SK-MEL-5 (cell line): ENCODE measurements at regions not wholly inside any gene's neighbourhood (a gene's known extent, or its start where the extent isn't known, plus 50 kb on each side); places are given as distances from the start of the nearest gene placed in this dataset.
"Not testable (repeated sequence)": the region's sequence is repeated elsewhere in the genome, so short reads cannot be mapped to it uniquely, and the experiment has no call there.

ENCODE experiments used
- DNase-seq: peaks from one replicate; pipeline ENCODE4 v3.0.0-alpha.2; 2016; ENCODE audit warnings: low read depth, low spot score
- in situ Hi-C: cut with HindIII; loops from 2 replicates; pipeline ENCODE4 v1.10.0; 2016; ENCODE audit warnings: low sequenced_read_pairs, high pct_unique_total_duplicates, low pct_unique_long_range_greater_than_20kb

DNA sequence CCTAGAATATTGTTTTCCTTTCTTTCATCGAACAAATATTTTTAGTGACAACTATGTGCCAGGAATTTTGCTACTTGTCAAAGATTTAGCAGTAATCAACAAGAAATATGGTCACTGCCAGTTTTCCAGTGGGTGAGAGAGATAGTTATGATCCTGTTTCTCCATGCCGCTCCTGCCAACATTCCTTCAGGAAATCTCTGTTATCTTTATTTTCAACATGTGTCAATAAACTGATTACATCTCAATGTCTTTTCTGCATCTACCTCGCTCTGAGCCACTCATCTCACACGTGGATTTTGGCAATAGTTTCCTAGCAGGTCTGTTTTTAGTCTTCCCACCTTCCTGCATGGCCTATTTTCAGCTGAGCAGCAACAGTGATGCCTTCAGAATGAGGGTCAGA, 650.0 kb upstream of the STXBP6 start:
- DNase-seq, result no peak
- in situ Hi-C loops, result no loop called here

DNA sequence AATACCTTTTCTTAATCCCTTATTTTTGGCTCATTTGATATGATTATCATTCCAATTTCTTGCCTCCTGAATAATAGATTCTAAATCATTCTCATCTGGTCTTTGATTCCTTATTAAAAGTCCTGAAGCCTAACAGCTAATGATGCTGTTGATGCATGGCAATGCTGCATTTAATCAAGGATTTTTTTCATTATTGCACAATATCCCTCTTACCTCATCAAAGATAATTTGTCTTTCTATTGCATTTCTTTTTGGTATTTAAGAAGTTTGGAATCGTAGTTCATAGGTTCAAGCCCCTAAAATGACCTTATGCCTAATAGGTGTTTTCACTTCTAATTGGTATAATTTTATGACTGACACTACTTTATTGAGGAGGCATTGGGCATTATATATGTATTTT, 648.2 kb upstream of the STXBP6 start:
- in situ Hi-C loops, result no loop called here
- DNase-seq, result no peak

- in situ Hi-C loops, result no loop called here
Measured at GRCh38 chr14:25696176-25696575, 646.2 kb upstream of the STXBP6 start.

DNA sequence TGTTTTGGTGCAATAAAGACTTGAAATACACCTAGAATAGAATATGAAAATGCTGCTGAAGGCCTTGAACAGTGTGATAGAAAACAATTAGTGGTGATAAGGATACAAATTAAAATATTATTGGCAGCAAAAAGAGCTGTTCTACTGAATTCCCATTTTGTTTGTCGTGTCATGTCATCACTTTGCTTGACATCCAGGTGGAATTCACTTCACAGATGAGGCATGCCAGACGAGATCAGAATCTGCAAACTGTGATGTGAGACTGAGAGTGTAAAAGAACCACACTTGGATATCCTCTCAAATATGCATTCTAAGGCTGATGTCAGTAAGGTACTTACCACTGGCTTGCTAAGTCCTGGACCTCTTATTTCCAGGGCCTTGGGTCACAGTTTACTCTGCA, 635.1 kb upstream of the STXBP6 start:
- no peak for DNase-seq
- in situ Hi-C loops, result no loop called here

More at GRCh38 chr14:25696176-25696575, 646.2 kb upstream of the STXBP6 start:
- no peak for DNase-seq

- in situ Hi-C loops, result no loop called here
- no peak for DNase-seq
Measured at GRCh38 chr14:25680934-25681333, 631.0 kb upstream of the STXBP6 start.

- DNase-seq, in situ Hi-C loops: not testable (repeated sequence)
Measured at GRCh38 chr14:25680511-25680910, 630.6 kb upstream of the STXBP6 start.

DNA sequence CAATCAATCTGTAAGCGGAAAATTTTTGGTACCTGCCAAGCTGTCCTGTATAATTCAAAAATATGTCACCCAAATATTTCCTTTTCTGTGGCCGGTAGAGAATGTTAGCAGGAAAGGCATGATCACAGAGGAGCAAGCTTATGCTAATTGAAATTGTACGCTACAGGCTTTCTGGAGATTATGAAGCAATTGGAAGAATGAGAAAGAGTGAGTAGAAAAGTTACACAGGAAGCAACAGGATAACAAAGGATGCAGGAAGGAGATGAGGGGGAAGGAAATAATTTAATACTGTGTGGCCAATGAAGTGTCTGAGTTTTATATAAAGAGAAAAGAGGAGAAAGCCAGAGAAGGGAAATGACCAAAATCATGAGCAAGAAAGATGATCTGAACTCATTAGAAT, 627.2 kb upstream of the STXBP6 start:
- DNase-seq, result no peak
- in situ Hi-C loops, result no loop called here

DNA sequence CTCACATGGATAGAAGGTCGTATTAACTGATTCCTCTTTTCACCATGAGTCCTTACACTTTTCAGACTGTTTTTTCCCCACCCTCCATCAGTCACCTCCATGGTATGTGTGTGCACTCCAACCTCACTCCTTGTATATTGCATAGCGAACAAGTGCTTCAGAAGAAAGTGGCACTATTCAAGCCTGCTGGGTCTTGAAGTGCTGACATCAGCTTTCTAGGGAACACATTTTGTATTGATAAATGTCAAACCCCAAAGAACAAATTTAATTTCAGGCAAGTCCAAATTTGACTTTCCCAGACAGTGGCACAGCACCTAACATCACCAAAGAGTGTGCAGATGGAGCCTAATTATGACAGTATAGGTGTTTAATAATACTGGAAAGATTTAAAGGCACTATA, 617.4 kb upstream of the STXBP6 start:
- in situ Hi-C loops, result no loop called here
- no peak for DNase-seq

- DNase-seq, result no peak
- in situ Hi-C loops, result no loop called here
Measured at GRCh38 chr14:25666877-25667276, 616.9 kb upstream of the STXBP6 start.

DNA sequence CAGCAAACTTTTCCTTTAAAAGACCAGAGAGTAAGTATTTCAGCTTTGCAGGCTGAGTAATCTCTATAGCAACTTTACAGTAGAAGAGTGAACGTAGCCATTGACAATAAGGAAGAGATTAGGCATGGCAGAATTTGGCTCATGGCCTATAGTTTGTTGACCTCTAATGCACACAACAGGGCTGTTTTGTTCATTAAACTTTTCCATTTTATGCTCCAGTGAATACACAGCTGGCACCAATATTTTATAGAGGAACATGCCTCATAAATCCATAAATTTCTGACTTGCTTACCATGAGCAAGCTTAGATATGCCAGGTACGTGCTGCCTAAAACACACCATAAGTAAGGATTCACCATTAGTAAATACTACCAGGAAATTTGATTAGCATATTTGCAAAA, 609.0 kb upstream of the STXBP6 start:
- in situ Hi-C loops, result no loop called here
- no peak for DNase-seq

DNA sequence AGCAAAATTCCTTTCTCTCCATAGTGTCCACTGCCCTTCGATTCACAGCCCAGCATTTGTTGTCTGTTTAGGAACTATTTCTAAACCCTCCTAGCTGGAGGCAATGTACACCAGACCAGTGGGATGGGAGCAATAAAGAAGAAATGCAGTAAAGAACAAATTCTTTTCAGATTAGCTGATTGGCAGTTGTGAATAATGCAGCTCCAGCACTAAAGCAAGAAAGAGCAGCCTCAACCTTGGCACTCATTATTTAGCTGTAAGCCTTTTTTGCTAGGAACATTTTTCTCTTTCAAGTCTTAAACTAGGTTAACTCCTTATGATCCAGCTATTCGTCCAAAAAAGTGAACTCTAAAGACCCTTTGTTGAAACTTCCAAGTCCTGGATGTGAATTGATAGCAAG, 580.5 kb upstream of the STXBP6 start:
- in situ Hi-C loops, result no loop called here

GRCh38 chr14:25628978-25629377, 579.0 kb upstream of the STXBP6 start:
- DNase-seq, result no peak
- in situ Hi-C loops, result no loop called here

More for the DNA sequence above, 580.5 kb upstream of the STXBP6 start:
- DNase-seq, result no peak

- in situ Hi-C loops, result no loop called here
- DNase-seq, result no peak
Measured at GRCh38 chr14:25628390-25628789, 578.4 kb upstream of the STXBP6 start.

DNA sequence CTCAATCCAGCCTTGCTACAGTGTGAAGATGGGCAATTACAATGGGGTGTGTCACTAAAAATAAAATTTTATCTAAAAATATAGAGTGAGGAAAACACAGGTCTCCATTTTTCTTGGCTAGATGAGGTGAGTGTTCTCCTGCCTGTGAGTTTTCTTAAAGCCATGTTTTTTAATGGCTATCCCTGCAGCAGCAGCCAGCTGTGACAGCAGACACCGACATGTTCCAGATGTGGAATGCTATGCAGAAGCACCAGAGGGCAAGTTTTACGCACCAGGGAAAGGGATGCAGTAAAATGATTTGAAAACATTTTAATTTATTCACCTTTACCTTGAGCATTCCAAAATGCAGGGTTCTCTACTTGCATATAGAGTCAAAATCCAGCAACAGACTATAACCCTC, 577.0 kb upstream of the STXBP6 start:
- DNase-seq, result no peak

GRCh38 chr14:25622763-25623162, 572.8 kb upstream of the STXBP6 start:
- in situ Hi-C loops, result no loop called here
- DNase-seq, result no peak

More for the DNA sequence above, 577.0 kb upstream of the STXBP6 start:
- in situ Hi-C loops, result no loop called here

- in situ Hi-C loops, result no loop called here
- DNase-seq, result no peak
Measured at GRCh38 chr14:25620515-25620914, 570.6 kb upstream of the STXBP6 start.

DNA sequence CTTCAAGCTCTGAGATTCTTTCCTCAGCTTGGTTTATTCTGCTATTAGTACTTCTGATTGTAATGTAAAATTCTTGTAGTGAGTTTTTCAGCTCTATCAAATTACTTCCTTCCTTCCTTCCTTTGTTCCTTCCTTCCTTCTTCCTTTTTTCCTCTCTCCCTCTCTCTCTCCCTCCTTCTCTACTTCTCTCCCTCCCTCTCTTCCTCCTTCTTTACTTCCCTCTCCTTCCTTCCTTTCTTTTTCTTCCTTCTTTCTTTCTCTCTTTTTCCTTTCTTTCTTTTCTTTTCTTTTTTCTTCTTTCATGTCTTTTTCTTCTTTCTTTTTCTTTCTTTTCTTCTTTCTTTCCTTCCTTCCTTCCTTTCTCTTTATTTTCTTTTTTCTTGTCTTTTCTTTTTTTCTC, 565.2 kb upstream of the STXBP6 start:
- in situ Hi-C loops, result no loop called here
- no peak for DNase-seq

- no peak for DNase-seq
- in situ Hi-C loops, result no loop called here
Measured at GRCh38 chr14:25607192-25607591, 557.2 kb upstream of the STXBP6 start.

- in situ Hi-C loops, result no loop called here
- DNase-seq, result no peak
Measured at GRCh38 chr14:25602106-25602505, 552.2 kb upstream of the STXBP6 start.

- DNase-seq, result peak; percentile 3
- in situ Hi-C loops, result no loop called here
Measured at GRCh38 chr14:25588751-25589150, 538.8 kb upstream of the STXBP6 start.
